Heart left ventricle (tissue), 16 donors: ENCODE measurements at regions not wholly inside any gene's neighbourhood (a gene's known extent, or its start where the extent isn't known, plus 50 kb on each side); places are given as distances from the start of the nearest gene placed in this dataset.
"Not testable (repeated sequence)": the region's sequence is repeated elsewhere in the genome, so short reads cannot be mapped to it uniquely, and the experiment has no call there.

Experiments
- ATAC-seq, 4 donors: fragments of 200-7000 bp; cut with Tn5 transposase; one replicate each; pipeline ENCODE4 v1.9.1; 2020 to 2022; ENCODE audit warnings: moderate library complexity in 4 of 4, mild to moderate bottlenecking in 3 of 4, moderate number of reproducible peaks in 1 of 4
- DNase-seq, 5 donors: peaks; one replicate each; pipeline ENCODE4 v3.0.0-alpha.2; 2020
- H3K27ac ChIP-seq, 12 donors: fragments of 200-600 bp; sonication (generic) in 4 of 12; one replicate each; pipeline versions ENCODE4 v1.5.0 to v1.8.0; 2016 to 2022; ENCODE audit warnings: mild to moderate bottlenecking in 2 of 12
- H3K27me3 ChIP-seq, 9 donors: fragments of 200-600 bp; sonication (generic) in 2 of 9; one replicate each; pipeline versions ENCODE4 v1.5.1 to v1.8.0; 2016 to 2022; ENCODE audit warnings: mild to moderate bottlenecking in 3 of 9
- H3K36me3 ChIP-seq, 9 donors: fragments of 200-600 bp; sonication (generic) in 2 of 9; one replicate each; pipeline versions ENCODE4 v1.5.0 to v1.8.0; 2018 to 2022; ENCODE audit warnings: mild to moderate bottlenecking in 2 of 9
- H3K4me1 ChIP-seq, 12 donors: fragments of 200-600 bp; sonication (generic) in 4 of 12; one replicate each; pipeline versions ENCODE4 v1.5.0 to v1.8.0; 2016 to 2022; ENCODE audit warnings: mild to moderate bottlenecking in 3 of 12
- H3K4me3 ChIP-seq, 12 donors: fragments of 200-600 bp; sonication (generic) in 4 of 12; one replicate each; pipeline versions ENCODE4 v1.5.0 to v1.8.0; 2017 to 2022; ENCODE audit warnings: mild to moderate bottlenecking in 9 of 12, moderate library complexity in 4 of 12
- H3K9me3 ChIP-seq, 12 donors: fragments of 200-600 bp; sonication (generic) in 4 of 12; one replicate each; pipeline versions ENCODE4 v1.5.0 to v1.8.0; 2016 to 2022; ENCODE audit warnings: mild to moderate bottlenecking in 1 of 12
- POLR2A ChIP-seq, 2 donors: fragments of 450-650 bp; IDR thresholded peaks; one replicate each; pipeline ENCODE4 v1.6.1; 2017; ENCODE audit warnings: antibody characterized with exemption in 2 of 2, mild to moderate bottlenecking in 2 of 2, moderate library complexity in 2 of 2
- WGBS, 4 donors: extraction: QIAGEN DNeasy Blood & Tissue Kit in 2 of 4; methylation state at CpG; one replicate each; pipeline versions ENCODE4 v1.1.5 to v1.1.7; 2013 to 2018; 5-methylcytosine and 5-hydroxymethylcytosine counted together
- intact Hi-C, 10 donors: fragments of 100-400 bp; cut with DNase I; formaldehyde crosslinking; loops; one replicate each; pipeline versions ENCODE4 v1.11.1 to v1.14.2; 2022
- TF ChIP-seq, protein P1 (sequence below), 12 donors: fragments of 200-600 bp; sonication (generic) in 4 of 12; IDR thresholded peaks; one replicate each; pipeline versions ENCODE4 v1.5.0 to v1.8.0; 2018 to 2022; ENCODE audit warnings: antibody characterized with exemption in 12 of 12, mild to moderate bottlenecking in 5 of 12
- donor health status: ischemic (EF 13 %, LVEDD 7.1; RV severe dilation, severe dysfunction).
- donor health status: healthy with polysubstance abuse.
- donor health status: DM: no; HTN: yes; CAD: no.
- donor health status: DM: no; HTN: no; CAD: no.
- donor health status: ischemic (EF 25% LVEDD 6.9; RV normal size, moderate dysfunction).
- donor health status: ischemic (EF 25% LVEDD 5.7; RV mildly dilated, moderate dysfunction).
- donor health status: healthy.
- donor health status: DM: yes; HTN: yes; CAD: no.
- donor health status: ischemic (EF 35%, LVEDD 5.7; RV mildly dilated, moderate dysfunction).
- donor health status: nonischemic (EF 11% LVEDD 7.7; RV severe dilation, severe dysfunction).
- donor health status: DM: yes; HTN: yes; CAD: no.
- donor health status: PGD.
- donor health status: ischemic (EF 29% LVEDD 5.4; RV normal size, mild dysfunction).
- donor health status: nonischemic (EF 23%, LVEDD 6.1; RV moderate dilation, normal function).

DNA sequence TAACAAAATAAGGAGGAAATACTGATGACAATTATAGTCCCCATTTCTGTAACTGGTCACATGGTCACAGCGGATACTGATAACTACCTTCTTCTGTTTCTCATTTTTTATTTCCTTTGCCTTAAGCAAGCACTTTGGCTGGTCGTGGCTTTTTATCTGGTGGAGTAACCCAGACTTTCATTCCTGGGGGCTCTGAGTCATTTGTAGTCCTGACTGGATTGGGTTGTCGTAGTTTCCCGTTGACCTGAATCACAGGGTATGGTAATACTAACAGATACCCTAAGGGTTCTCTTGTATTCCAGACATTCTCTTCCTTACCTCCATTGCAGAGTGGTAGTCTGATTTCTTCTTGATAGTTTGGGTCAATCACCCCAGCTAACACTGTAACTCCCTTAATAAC lies 500.3 kb upstream of the ADGRB3 start:
- Histone ChIP-seq H3K36me3 (no peaks in the 10 kb centered on the region), H3K27ac (no peak overlapping the region), H3K9me3 (peaks cover 0 to 3% (median 0%) of the 10 kb centered on the region in 12 donors), H3K4me3 (no peak overlapping the region), H3K27me3 (no peaks in the 10 kb centered on the region), H3K4me1 (no peaks in the 10 kb centered on the region)
- intact Hi-C loops = no loop called here
- 74 to 83% (median 78%) methylated on average over 4 of the region's 4 CpGs for WGBS, 4 donors
- ATAC-seq (no peak), DNase-seq (no peak)
- TF ChIP-seq POLR2A (IDR thresholded peaks at IDR 0.05) = no peak
- TF ChIP-seq, protein P1, sequence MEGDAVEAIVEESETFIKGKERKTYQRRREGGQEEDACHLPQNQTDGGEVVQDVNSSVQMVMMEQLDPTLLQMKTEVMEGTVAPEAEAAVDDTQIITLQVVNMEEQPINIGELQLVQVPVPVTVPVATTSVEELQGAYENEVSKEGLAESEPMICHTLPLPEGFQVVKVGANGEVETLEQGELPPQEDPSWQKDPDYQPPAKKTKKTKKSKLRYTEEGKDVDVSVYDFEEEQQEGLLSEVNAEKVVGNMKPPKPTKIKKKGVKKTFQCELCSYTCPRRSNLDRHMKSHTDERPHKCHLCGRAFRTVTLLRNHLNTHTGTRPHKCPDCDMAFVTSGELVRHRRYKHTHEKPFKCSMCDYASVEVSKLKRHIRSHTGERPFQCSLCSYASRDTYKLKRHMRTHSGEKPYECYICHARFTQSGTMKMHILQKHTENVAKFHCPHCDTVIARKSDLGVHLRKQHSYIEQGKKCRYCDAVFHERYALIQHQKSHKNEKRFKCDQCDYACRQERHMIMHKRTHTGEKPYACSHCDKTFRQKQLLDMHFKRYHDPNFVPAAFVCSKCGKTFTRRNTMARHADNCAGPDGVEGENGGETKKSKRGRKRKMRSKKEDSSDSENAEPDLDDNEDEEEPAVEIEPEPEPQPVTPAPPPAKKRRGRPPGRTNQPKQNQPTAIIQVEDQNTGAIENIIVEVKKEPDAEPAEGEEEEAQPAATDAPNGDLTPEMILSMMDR (IDR thresholded peaks at IDR 0.05) = no peak

DNA sequence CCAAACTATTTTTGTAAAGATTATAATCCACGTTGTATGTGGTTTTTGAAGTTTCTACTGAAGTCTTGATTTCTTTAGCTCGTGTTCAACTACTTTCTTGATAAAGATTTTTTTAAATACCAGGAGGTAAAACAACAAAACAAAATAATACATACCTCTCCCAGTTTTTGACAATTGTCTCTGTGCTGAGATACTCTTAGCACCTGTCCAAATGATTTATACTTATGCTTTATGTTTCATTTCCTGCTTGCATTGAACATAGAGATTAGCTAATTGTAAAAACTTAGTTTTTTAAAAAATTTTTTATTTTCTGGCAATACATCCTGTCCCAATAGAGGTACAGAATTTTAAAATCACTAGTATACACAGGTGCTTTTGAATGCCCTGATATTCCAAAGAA lies 506.9 kb upstream of the ADGRB3 start:
- Histone ChIP-seq H3K27ac (no peak overlapping the region), H3K4me1 (no peaks in the 10 kb centered on the region), H3K27me3 (no peaks in the 10 kb centered on the region), H3K9me3 (peaks cover 0 to 6% (median 0%) of the 10 kb centered on the region in 12 donors), H3K36me3 (no peaks in the 10 kb centered on the region), H3K4me3 (no peak overlapping the region)
- DNase-seq = no peak
- WGBS, 4 donors = 63 to 71% (median 67%) methylated on average over 2 of the region's 2 CpGs
- intact Hi-C loops = no loop called here
- TF ChIP-seq, protein P1 (IDR thresholded peaks at IDR 0.05) = no peak
- ATAC-seq = no peak

DNA sequence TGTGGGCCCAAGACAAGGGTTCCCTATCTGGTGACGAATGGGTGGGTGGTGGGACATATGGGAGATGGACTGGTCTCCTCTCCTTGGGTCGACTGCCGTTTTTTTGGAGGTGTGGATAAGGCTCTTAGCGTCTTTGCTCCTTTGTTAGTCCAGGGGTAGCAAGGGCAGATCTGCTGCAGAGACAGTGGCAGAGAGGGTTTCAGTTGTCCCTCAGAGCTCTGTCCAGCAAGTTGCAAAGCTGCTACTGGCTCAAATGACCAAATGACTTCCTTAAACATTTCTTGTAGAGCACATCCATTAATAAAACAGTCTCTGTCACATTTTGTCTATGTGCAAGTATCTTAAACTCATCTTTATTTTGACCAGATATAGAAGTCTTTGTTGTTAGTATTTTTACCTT lies 508.0 kb upstream of the ADGRB3 start:
- ATAC-seq = no peak
- Histone ChIP-seq H3K36me3 (no peaks in the 10 kb centered on the region), H3K27ac (no peak overlapping the region), H3K9me3 (peaks cover 0 to 17% (median 1%) of the 10 kb centered on the region in 12 donors), H3K4me3 (no peak overlapping the region), H3K27me3 (no peaks in the 10 kb centered on the region), H3K4me1 (no peaks in the 10 kb centered on the region)
- TF ChIP-seq POLR2A (IDR thresholded peaks at IDR 0.05) = no peak
- TF ChIP-seq, protein P1 (IDR thresholded peaks at IDR 0.05) = no peak
- no peak for DNase-seq
- 63 to 85% (median 80%) methylated on average over 4 of the region's 4 CpGs for WGBS, 4 donors
- intact Hi-C loops = no loop called here

DNA sequence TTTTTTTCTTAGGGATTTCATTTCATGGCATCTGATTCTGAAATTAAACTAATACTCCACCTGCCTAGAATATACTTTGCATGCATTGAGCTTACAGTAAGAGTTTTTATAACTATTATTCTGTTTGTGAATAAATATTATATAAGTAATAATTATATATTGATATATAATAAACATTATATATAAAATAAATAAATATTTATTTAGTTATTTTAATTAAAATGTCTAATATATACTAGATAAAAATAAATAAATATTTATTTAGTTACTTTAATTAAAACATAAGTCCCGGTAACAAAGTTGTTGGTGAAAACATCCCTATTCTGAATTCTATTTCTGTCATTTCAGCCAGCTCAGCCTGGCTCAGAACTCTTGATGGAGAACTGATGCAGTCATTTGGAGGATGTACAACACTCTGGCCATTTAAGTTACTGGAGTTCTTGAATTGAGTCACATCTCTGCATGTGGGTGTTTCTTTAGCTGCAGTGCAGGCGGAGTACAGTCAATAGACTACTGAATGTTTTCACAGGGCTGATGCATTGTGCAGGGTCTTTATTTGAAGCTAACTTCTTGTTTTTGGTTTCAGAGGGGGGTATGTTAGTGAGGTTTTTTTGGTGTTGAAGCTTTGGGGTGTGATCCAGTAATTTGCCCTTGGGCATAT lies 508.9 kb upstream of the ADGRB3 start:
- Histone ChIP-seq H3K27ac (no peak overlapping the region), H3K9me3 (peaks cover 0 to 20% (median 2%) of the 10 kb centered on the region in 12 donors), H3K36me3 (no peaks in the 10 kb centered on the region), H3K4me1 (no peaks in the 10 kb centered on the region), H3K27me3 (no peaks in the 10 kb centered on the region), H3K4me3 (no peak overlapping the region)
- DNase-seq = no peak
- intact Hi-C loops = no loop called here
- no peak for ATAC-seq
- 94 to 97% (median 95%) methylated on average over 2 of the region's 2 CpGs for WGBS, 4 donors
- TF ChIP-seq POLR2A (IDR thresholded peaks at IDR 0.05) = no peak
- TF ChIP-seq, protein P1 (IDR thresholded peaks at IDR 0.05) = no peak

DNA sequence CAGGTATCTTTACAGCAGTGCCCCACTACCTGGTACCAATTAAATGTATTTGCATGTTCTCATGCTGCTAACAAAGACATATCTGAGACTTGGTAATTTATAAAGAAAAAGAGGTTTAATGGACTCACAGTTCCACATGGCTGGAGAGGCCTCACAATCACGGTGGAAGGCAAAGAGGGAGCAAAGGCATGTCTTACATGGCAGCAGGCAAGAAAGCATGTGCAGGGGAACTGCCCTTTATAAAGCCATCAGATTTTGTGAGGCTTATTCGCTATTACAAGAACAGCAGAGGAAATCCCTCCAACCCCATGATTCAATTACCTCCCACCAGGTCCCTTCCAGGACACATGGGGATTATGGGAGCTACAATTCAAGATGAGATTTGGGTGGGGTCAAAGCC lies 512.1 kb upstream of the ADGRB3 start:
- intact Hi-C loops, H3K4me1 ChIP-seq, H3K4me3 ChIP-seq, H3K27ac ChIP-seq, DNase-seq, H3K27me3 ChIP-seq, ATAC-seq, H3K36me3 ChIP-seq: not testable (repeated sequence)
- H3K9me3 ChIP-seq = peaks cover 0 to 20% (median 2%) of the 10 kb centered on the region in 12 donors
- WGBS, 4 donors = 32 to 69% (median 58%) methylated on average over 2 of the region's 2 CpGs
